ENCODE measurements at regions not wholly inside any gene's neighbourhood (a gene's known extent, or its start where the extent isn't known, plus 50 kb on each side); places are given as distances from the start of the nearest gene placed in this dataset.

- Mint-ChIP-seq H3K4me3 (no peak overlapping the region), H3K4me1 (no peaks in the 10 kb centered on the region), H3K9me3 (peaks cover 8% of the 10 kb centered on the region), H3K27ac (no peak overlapping the region), H3K27me3 (no peaks in the 10 kb centered on the region), H3K36me3 (no peaks in the 10 kb centered on the region)
- no peak for ATAC-seq
Observed at GRCh38 chr16:55272744-55273143, 51.3 kb upstream of the IRX6 start.

- Mint-ChIP-seq H3K9me3 (peaks cover 8% of the 10 kb centered on the region), H3K36me3 (no peaks in the 10 kb centered on the region), H3K4me1 (no peaks in the 10 kb centered on the region), H3K27ac (no peak overlapping the region), H3K27me3 (no peaks in the 10 kb centered on the region), H3K4me3 (no peak overlapping the region)
- ATAC-seq: no peak
Observed at GRCh38 chr16:55273356-55273755, 50.6 kb upstream of the IRX6 start.

- Mint-ChIP-seq H3K27ac (no peak overlapping the region), H3K4me3 (no peak overlapping the region), H3K4me1 (no peaks in the 10 kb centered on the region), H3K9me3 (peaks cover 8% of the 10 kb centered on the region), H3K36me3 (no peaks in the 10 kb centered on the region), H3K27me3 (no peaks in the 10 kb centered on the region)
- no peak for ATAC-seq
Observed at GRCh38 chr16:55273959-55274358, 50.0 kb upstream of the IRX6 start.

Measured in stimulated activated memory B cell treated with anti-CD40 and anti-IgM and Interleukin-4, amounts not matched to agents 10 μg/mL and 1 μg/mL and 100 μg/mL, for 72 hours (primary cell).